HEK293 (cell line): ENCODE measurements at regions not wholly inside any gene's neighbourhood (a gene's known extent, or its start where the extent isn't known, plus 50 kb on each side); places are given as distances from the start of the nearest gene placed in this dataset.

ENCODE experiments used
- CTCF ChIA-PET: fragments of 350-600 bp; formaldehyde crosslinking; extraction: SDS; loops from one replicate; lab custom pipeline; 2021; ENCODE audit warnings: antibody characterized with exemption; lab: Yijun Ruan, JAX
- POLR2A ChIA-PET: fragments of 300-600 bp; formaldehyde crosslinking; extraction: SDS; loops from one replicate; lab custom pipeline; 2020; ENCODE audit warnings: antibody characterized with exemption, inconsistent platforms; lab: Yijun Ruan, JAX
- H3K27ac ChIP-seq: fragments of 200-500 bp; sonication (Bioruptor generic); 2 replicates; pipeline ENCODE4 v1.5.1; 2014; ENCODE audit warnings: low read depth, low read length, control low read depth, inconsistent platforms; ENCODE audit errors: extremely low read depth
- H3K36me3 ChIP-seq, 2 experiments: fragments of 200-500 bp in 1 of 2; sonication (Bioruptor generic) in 1 of 2; 1 replicate in 1 of 2; 2 replicates in 1 of 2; pipeline ENCODE4 v1.5.1; 2014 to 2017; ENCODE audit warnings: inconsistent platforms in 2 of 2, low read length in 2 of 2; ENCODE audit not compliant: control insufficient read depth in 2 of 2, insufficient read depth in 1 of 2
- H3K4me1 ChIP-seq: fragments of 200-500 bp; sonication (Bioruptor generic); 2 replicates; pipeline ENCODE4 v1.5.1; 2014; ENCODE audit warnings: mild to moderate bottlenecking, low read length, inconsistent platforms; ENCODE audit not compliant: control insufficient read depth, insufficient read depth
- H3K4me3 ChIP-seq: 2 replicates; pipeline ENCODE4 v1.5.1; 2011; ENCODE audit warnings: low read depth, mild to moderate bottlenecking, control low read depth, low read length, moderate library complexity
- H3K9me3 ChIP-seq: fragments of 200-500 bp; sonication (Bioruptor generic); 2 replicates; pipeline ENCODE4 v1.5.1; 2014; ENCODE audit warnings: low read depth, low read length, inconsistent platforms; ENCODE audit not compliant: control insufficient read depth, insufficient read depth
- ATF2 ChIP-seq: fragments of 450-650 bp; formaldehyde crosslinking; IDR thresholded peaks from 2 replicates; pipeline ENCODE4 v1.5.1; 2016; ENCODE audit warnings: missing biosample characterization, missing genetic modification characterization, low read depth
- BCL6B ChIP-seq: fragments of 450-650 bp; formaldehyde crosslinking; IDR thresholded peaks from 2 replicates; pipeline ENCODE4 v1.5.1; 2017; ENCODE audit warnings: missing biosample characterization, missing genetic modification characterization
- RBAK ChIP-seq: fragments of 450-650 bp; formaldehyde crosslinking; IDR thresholded peaks from 2 replicates; pipeline ENCODE4 v1.5.1; 2016; ENCODE audit warnings: missing biosample characterization, missing genetic modification characterization
- SP3 ChIP-seq: fragments of 450-650 bp; formaldehyde crosslinking; IDR thresholded peaks from 2 replicates; pipeline ENCODE4 v1.5.1; 2016; ENCODE audit warnings: missing biosample characterization, missing genetic modification characterization
- ZNF157 ChIP-seq: fragments of 450-650 bp; formaldehyde crosslinking; IDR thresholded peaks from 2 replicates; pipeline ENCODE4 v1.5.1; 2016; ENCODE audit warnings: missing biosample characterization, missing genetic modification characterization
- ZNF174 ChIP-seq: fragments of 450-650 bp; formaldehyde crosslinking; IDR thresholded peaks from 2 replicates; pipeline ENCODE4 v1.5.0; 2017; ENCODE audit warnings: missing biosample characterization, mild to moderate bottlenecking, missing genetic modification characterization
- ZNF18 ChIP-seq: fragments of 450-650 bp; formaldehyde crosslinking; IDR thresholded peaks from 2 replicates; pipeline ENCODE4 v1.5.1; 2016; ENCODE audit warnings: missing biosample characterization, missing genetic modification characterization
- ZNF292 ChIP-seq: fragments of 450-650 bp; formaldehyde crosslinking; IDR thresholded peaks from 2 replicates; pipeline ENCODE4 v1.5.1; 2016; ENCODE audit warnings: low read depth, missing biosample characterization, missing genetic modification characterization, borderline replicate concordance
- ZNF37A ChIP-seq: fragments of 450-650 bp; IDR thresholded peaks from 2 replicates; pipeline ENCODE4 v1.5.1; 2018; ENCODE audit warnings: missing biosample characterization, missing genetic modification characterization
- ZNF488 ChIP-seq: fragments of 450-650 bp; formaldehyde crosslinking; IDR thresholded peaks from 2 replicates; pipeline ENCODE4 v1.5.1; 2016; ENCODE audit warnings: missing biosample characterization, missing genetic modification characterization
- ZNF530 ChIP-seq: fragments of 450-650 bp; formaldehyde crosslinking; IDR thresholded peaks from 2 replicates; pipeline ENCODE4 v1.5.1; 2016; ENCODE audit warnings: low read depth, missing biosample characterization, missing genetic modification characterization
- ZNF747 ChIP-seq: fragments of 450-650 bp; formaldehyde crosslinking; IDR thresholded peaks from 2 replicates; pipeline ENCODE4 v1.5.1; 2016; ENCODE audit warnings: missing biosample characterization, missing genetic modification characterization

GRCh38 chr11:19493446-19494213, 219.0 kb upstream of the NAV2 start:
- H3K4me3 ChIP-seq: no peak overlapping the region
- POLR2A ChIA-PET: no interaction called here
- TF ChIP-seq ZNF488 (tag by site-specific recombination) (no peak), SP3 (tag by site-specific recombination) (no peak)
- TF ChIP-seq, all 188 proteins: peak for 0
- CTCF ChIA-PET: interaction anchor here (0.6 to 1.9 kb wide), 6 partner anchors 25 to 422 kb away, joined by 3 to 7 read pairs (median 3); no protein-coding TSS in a partner anchor
- no peaks in the 10 kb centered on the region for H3K4me1 ChIP-seq
- no peaks in the 10 kb centered on the region for H3K9me3 ChIP-seq
- H3K27ac ChIP-seq: no peak overlapping the region
- H3K36me3 ChIP-seq: no peaks in the 10 kb centered on the region

GRCh38 chr11:19482319-19483100, 230.1 kb upstream of the NAV2 start:
- Histone ChIP-seq H3K4me1 (no peaks in the 10 kb centered on the region), H3K27ac (no peak overlapping the region), H3K9me3 (no peaks in the 10 kb centered on the region), H3K36me3 (no peaks in the 10 kb centered on the region), H3K4me3 (no peak overlapping the region)
- POLR2A ChIA-PET: no interaction called here
- CTCF ChIA-PET: no interaction called here
- TF ChIP-seq ZNF488 (tag by site-specific recombination) (no peak), ZNF747 (tag by site-specific recombination) (no peak), ZNF37A (no peak), ZNF530 (tag by site-specific recombination) (no peak), ATF2 (tag by site-specific recombination) (no peak), SP3 (tag by site-specific recombination) (no peak)

GRCh38 chr11:19480540-19480939, 232.1 kb upstream of the NAV2 start:
- POLR2A ChIA-PET: no interaction called here
- H3K27ac ChIP-seq: no peak overlapping the region
- no peaks in the 10 kb centered on the region for H3K9me3 ChIP-seq
- H3K36me3 ChIP-seq: no peaks in the 10 kb centered on the region
- H3K4me3 ChIP-seq: no peak overlapping the region
- no peak for TF ChIP-seq ZNF174 (tag by site-specific recombination)
- TF ChIP-seq BCL6B (tag by site-specific recombination): no peak
- TF ChIP-seq ZNF157 (tag by site-specific recombination): no peak
- no peak for TF ChIP-seq ZNF18 (tag by site-specific recombination)
- TF ChIP-seq ZNF292: no peak
- TF ChIP-seq RBAK: no peak
- TF ChIP-seq, all 188 proteins: peak for 0
- CTCF ChIA-PET: no interaction called here
- no peaks in the 10 kb centered on the region for H3K4me1 ChIP-seq
